GM12878 (cell line): ENCODE measurements at regions not wholly inside any gene's neighbourhood (a gene's known extent, or its start where the extent isn't known, plus 50 kb on each side); places are given as distances from the start of the nearest gene placed in this dataset.

Experiments
- ATAC-seq: fragments of 200-7000 bp; cut with Tn5 transposase; 3 replicates; pipeline ENCODE4 v1.9.1; 2020; ENCODE audit warnings: mild to moderate bottlenecking, moderate library complexity
- BruUV-seq: library from RNA; stranded (reverse); fragments of 400-500 nt; replicated peaks from 2 replicates; lab custom pipeline; 2021; lab: Mats Ljungman, UMichigan
- CTCF ChIA-PET: fragments of 300-600 bp; sonication (Branson Sonifier 250); formaldehyde crosslinking; extraction: SDS; loops from one replicate; lab custom pipeline; 2021; ENCODE audit warnings: inconsistent platforms; lab: Yijun Ruan, JAX
- POLR2A ChIA-PET: fragments of 350-600 bp; formaldehyde crosslinking; extraction: SDS; loops from one replicate; lab custom pipeline; 2021; ENCODE audit warnings: inconsistent platforms; lab: Charles Lee
- RAD21 ChIA-PET: fragments of 300-600 bp; sonication (Branson Sonifier 250); formaldehyde crosslinking; loops from one replicate; lab custom pipeline; 2023; ENCODE audit warnings: antibody characterized with exemption; ENCODE audit not compliant: unreplicated experiment; lab: Charles Lee
- SMC1A ChIA-PET: fragments of 300-600 bp; sonication (Branson Sonifier 250); formaldehyde crosslinking; loops from one replicate; lab custom pipeline; 2023; ENCODE audit not compliant: unreplicated experiment, uncharacterized antibody; lab: Charles Lee
- DNase-seq: peaks from one replicate; pipeline ENCODE4 v3.0.0-alpha.2; 2011; ENCODE audit warnings: low read depth, low spot score
- FAIRE-seq: peaks from 3 replicates; lab custom pipeline; 2011; peaks lifted over from hg19 to GRCh38; lab: Jason Lieb, UNC
- H2AFZ ChIP-seq: 2 replicates; pipeline ENCODE4 v1.6.0; 2011; ENCODE audit warnings: low read depth, low read length, control low read depth; ENCODE audit not compliant: control insufficient read depth
- H3K27ac ChIP-seq: 2 replicates; pipeline ENCODE4 v1.5.1; 2011; ENCODE audit warnings: control low read depth; ENCODE audit not compliant: control insufficient read depth, insufficient read depth
- H3K27me3 ChIP-seq, 2 experiments: replicated peaks in 1 of 2; 2 replicates each; pipeline versions ENCODE4 v1.6.0 to v1.6.1; 2011; ENCODE audit warnings: low read length in 1 of 2; ENCODE audit not compliant: control insufficient read depth in 2 of 2, insufficient read depth in 2 of 2
- H3K36me3 ChIP-seq, 2 experiments: 2 replicates each; pipeline ENCODE4 v1.5.1; 2011; ENCODE audit warnings: low read length in 1 of 2; ENCODE audit not compliant: control insufficient read depth in 2 of 2, insufficient read depth in 2 of 2
- H3K4me1 ChIP-seq: 2 replicates; pipeline ENCODE4 v1.6.1; 2011; ENCODE audit warnings: mild to moderate bottlenecking, low read length, moderate library complexity, mixed read lengths; ENCODE audit not compliant: control insufficient read depth, insufficient read depth
- H3K4me2 ChIP-seq: 2 replicates; pipeline ENCODE4 v1.6.0; 2011; ENCODE audit warnings: control low read depth; ENCODE audit not compliant: control insufficient read depth, insufficient read depth
- H3K4me3 ChIP-seq: fragments of 200-600 bp; sonication (generic); 2 replicates; pipeline ENCODE4 v1.5.1; 2016
- H3K79me2 ChIP-seq: 2 replicates; pipeline ENCODE4 v1.6.0; 2011; ENCODE audit warnings: low read length; ENCODE audit not compliant: control insufficient read depth, insufficient read depth
- H3K9ac ChIP-seq: 2 replicates; pipeline ENCODE4 v1.8.0; 2011; ENCODE audit warnings: low read length, control low read depth, mixed read lengths; ENCODE audit not compliant: control insufficient read depth, insufficient read depth
- H3K9me3 ChIP-seq: replicated peaks from 3 replicates; pipeline ENCODE4 v1.5.1; 2011; ENCODE audit warnings: mild to moderate bottlenecking, low read length; ENCODE audit not compliant: control insufficient read depth, insufficient read depth
- H4K20me1 ChIP-seq: 2 replicates; pipeline ENCODE4 v1.6.0; 2011; ENCODE audit not compliant: control insufficient read depth, insufficient read depth
- E2F4 ChIP-seq: IDR thresholded peaks from 2 replicates; pipeline ENCODE4 v1.6.1; 2012; ENCODE audit warnings: low read depth, low read length, improper control_type of control experiment
- JUNB ChIP-seq: IDR thresholded peaks from 2 replicates; pipeline ENCODE4 v1.6.1; 2016; ENCODE audit warnings: antibody characterized with exemption, mild to moderate bottlenecking
- NFYA ChIP-seq: IDR thresholded peaks from 2 replicates; pipeline ENCODE4 v1.6.1; 2011; ENCODE audit warnings: low read depth, mild to moderate bottlenecking, low read length, improper control_type of control experiment, borderline replicate concordance
- SRF ChIP-seq, 2 experiments: IDR thresholded peaks; 2 replicates each; pipeline ENCODE4 v1.6.1; 2011; ENCODE audit warnings: low read depth in 2 of 2, low read length in 2 of 2, mild to moderate bottlenecking in 1 of 2, moderate library complexity in 1 of 2
- SUPT20H ChIP-seq: IDR thresholded peaks from 2 replicates; pipeline ENCODE4 v1.6.1; 2011; ENCODE audit warnings: low read depth, mild to moderate bottlenecking, low read length, moderate library complexity, borderline replicate concordance; ENCODE audit not compliant: control insufficient read depth
- ZBTB11 ChIP-seq: fragments of 450-650 bp; formaldehyde crosslinking; IDR thresholded peaks from 2 replicates; pipeline ENCODE4 v1.5.0; 2022; ENCODE audit warnings: mild to moderate bottlenecking, missing genetic modification characterization
- ZBTB40 ChIP-seq: fragments of 450-650 bp; IDR thresholded peaks from 2 replicates; pipeline ENCODE4 v1.6.1; 2016; ENCODE audit warnings: mild to moderate bottlenecking, moderate library complexity, borderline replicate concordance
- WGBS: methylation state at CpG from one replicate; pipeline ENCODE4 v1.1.6; 2016; ENCODE audit warnings: low lambda C conversion rate; ENCODE audit not compliant: insufficient replicate concordance, insufficient coverage; ENCODE audit errors: missing lambda C conversion rate; 5-methylcytosine and 5-hydroxymethylcytosine counted together
- in situ Hi-C: fragments of 300-500 bp; cut with MboI; formaldehyde crosslinking; loops from 9 replicates; pipeline ENCODE4 v1.14.3; 2018; ENCODE audit warnings: mixed read lengths
- intact Hi-C: fragments of 100-400 bp; cut with micrococcal nuclease; formaldehyde crosslinking; loops from one replicate; pipeline ENCODE4 v1.14.2; 2022; ENCODE audit not compliant: unreplicated experiment
- TF ChIP-seq, protein P1 (sequence below): IDR thresholded peaks from 2 replicates; pipeline ENCODE4 v1.6.1; 2011; ENCODE audit warnings: low read depth, low read length, improper control_type of control experiment, borderline replicate concordance

DNA sequence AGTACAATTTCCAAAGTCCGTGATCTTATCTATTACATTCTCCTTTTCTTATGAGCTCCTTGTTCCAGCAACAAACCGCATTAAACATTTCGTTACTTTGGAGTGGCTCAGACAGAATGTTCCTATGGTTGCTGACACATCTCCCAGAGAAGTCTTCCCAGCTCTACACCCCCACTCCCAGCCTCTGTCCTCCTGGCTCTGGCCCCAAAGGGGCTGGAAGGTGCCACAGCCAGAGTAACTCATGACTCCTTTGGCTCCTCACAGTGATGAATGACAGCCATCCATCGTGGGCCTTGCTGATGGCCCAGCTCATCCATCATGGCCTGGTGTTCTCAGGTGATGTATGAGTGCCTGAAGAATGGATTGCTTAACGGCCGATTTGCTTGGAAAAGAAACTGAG lies 203.0 kb downstream of the DHX35 start:
- CTCF ChIA-PET = no interaction called here
- TF ChIP-seq, protein P1, sequence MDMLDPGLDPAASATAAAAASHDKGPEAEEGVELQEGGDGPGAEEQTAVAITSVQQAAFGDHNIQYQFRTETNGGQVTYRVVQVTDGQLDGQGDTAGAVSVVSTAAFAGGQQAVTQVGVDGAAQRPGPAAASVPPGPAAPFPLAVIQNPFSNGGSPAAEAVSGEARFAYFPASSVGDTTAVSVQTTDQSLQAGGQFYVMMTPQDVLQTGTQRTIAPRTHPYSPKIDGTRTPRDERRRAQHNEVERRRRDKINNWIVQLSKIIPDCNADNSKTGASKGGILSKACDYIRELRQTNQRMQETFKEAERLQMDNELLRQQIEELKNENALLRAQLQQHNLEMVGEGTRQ = no peak
- TF ChIP-seq ZBTB11 (CRISPR knock-in tag) = no peak
- TF ChIP-seq E2F4 = no peak
- no peak for TF ChIP-seq SRF (IDR thresholded peaks at IDR 0.05; ENCODE audit: low read depth in 2 of 2, low read length in 2 of 2)
- TF ChIP-seq ZBTB40 = no peak
- no peak for TF ChIP-seq JUNB
- no peak for TF ChIP-seq SUPT20H
- no peak for TF ChIP-seq NFYA
- TF ChIP-seq, all 136 proteins: peak for 0
- no peaks in the 10 kb centered on the region for H3K4me1 ChIP-seq
- no peak overlapping the region for H2AFZ ChIP-seq
- DNase-seq (no peak), ATAC-seq (no peak), FAIRE-seq (no peak)
- RAD21 ChIA-PET = no interaction called here
- WGBS = 34% methylated on average over 6 of the region's 6 CpGs
- in situ Hi-C loops (no loop called here), intact Hi-C loops (no loop called here)
- no peak overlapping the region for H3K4me2 ChIP-seq
- no TSS peak for BruUV-seq
- H3K36me3 ChIP-seq = no peaks in the 10 kb centered on the region
- H3K27me3 ChIP-seq = no peaks in the 10 kb centered on the region
- SMC1A ChIA-PET = interaction anchor here (1.3 kb wide), 1 partner anchor 11 kb away, joined by 4 read pairs; no protein-coding TSS in a partner anchor
- POLR2A ChIA-PET = no interaction called here
- no peaks in the 10 kb centered on the region for H3K9me3 ChIP-seq
- H3K4me3 ChIP-seq = no peak overlapping the region
- no peaks in the 10 kb centered on the region for H4K20me1 ChIP-seq
- no peak overlapping the region for H3K9ac ChIP-seq
- H3K27ac ChIP-seq = no peak overlapping the region
- no peaks in the 10 kb centered on the region for H3K79me2 ChIP-seq
